WTC11 (cell line): ENCODE measurements at regions not wholly inside any gene's neighbourhood (a gene's known extent, or its start where the extent isn't known, plus 50 kb on each side); places are given as distances from the start of the nearest gene placed in this dataset.

Experiments
- CBFB ChIP-seq: sonication (generic); formaldehyde crosslinking; IDR thresholded peaks from 2 replicates; pipeline ENCODE4 v1.8.1; 2022; ENCODE audit warnings: mild to moderate bottlenecking, low read depth, missing genetic modification reagents
- E2F5 ChIP-seq: sonication (generic); formaldehyde crosslinking; IDR thresholded peaks from 2 replicates; pipeline ENCODE4 v1.8.1; 2022; ENCODE audit warnings: mild to moderate bottlenecking, moderate library complexity, missing genetic modification reagents
- ESRRA ChIP-seq: sonication (generic); formaldehyde crosslinking; IDR thresholded peaks from 2 replicates; pipeline ENCODE4 v1.8.1; 2022; ENCODE audit warnings: mild to moderate bottlenecking, missing genetic modification reagents, borderline replicate concordance
- FOXK1 ChIP-seq: sonication (generic); formaldehyde crosslinking; IDR thresholded peaks from 2 replicates; pipeline ENCODE4 v1.8.0; 2022; ENCODE audit warnings: mild to moderate bottlenecking, moderate library complexity, missing genetic modification reagents
- GABPB1 ChIP-seq: sonication (generic); formaldehyde crosslinking; IDR thresholded peaks from 2 replicates; pipeline ENCODE4 v1.8.1; 2023; ENCODE audit warnings: mild to moderate bottlenecking, missing genetic modification reagents
- MXD4 ChIP-seq: fragments of 250-450 bp; sonication (Bioruptor Pico); IDR thresholded peaks from 2 replicates; pipeline ENCODE4 v1.8.0; 2021; ENCODE audit warnings: mild to moderate bottlenecking, moderate library complexity, borderline replicate concordance
- NR3C1 ChIP-seq: sonication (generic); formaldehyde crosslinking; conservative IDR thresholded peaks from 2 replicates; pipeline ENCODE4 v1.8.1; 2023; ENCODE audit warnings: low read depth, mild to moderate bottlenecking, missing genetic modification reagents
- RORB ChIP-seq: fragments of 250-450 bp; sonication (Bioruptor Pico); IDR thresholded peaks from 2 replicates; pipeline ENCODE4 v1.9.0; 2021; ENCODE audit warnings: mild to moderate bottlenecking
- TCF7 ChIP-seq: sonication (generic); formaldehyde crosslinking; IDR thresholded peaks from 2 replicates; pipeline ENCODE4 v1.8.0; 2022; ENCODE audit warnings: mild to moderate bottlenecking, low read depth, missing genetic modification reagents, moderate library complexity
- ZNF232 ChIP-seq: sonication (generic); formaldehyde crosslinking; IDR thresholded peaks from 2 replicates; pipeline ENCODE4 v1.8.0; 2022; ENCODE audit warnings: mild to moderate bottlenecking, missing genetic modification reagents
- ZNF263 ChIP-seq: sonication (generic); formaldehyde crosslinking; IDR thresholded peaks from 2 replicates; pipeline ENCODE4 v1.8.1; 2022; ENCODE audit warnings: low read depth, mild to moderate bottlenecking, moderate library complexity, missing genetic modification reagents
- TF ChIP-seq, protein P1 (sequence below): sonication (generic); formaldehyde crosslinking; IDR thresholded peaks from 2 replicates; pipeline ENCODE4 v1.8.0; 2023; ENCODE audit warnings: mild to moderate bottlenecking, missing genetic modification reagents
- TF ChIP-seq, protein P2 (sequence below): fragments of 200-600 bp; IDR thresholded peaks from 2 replicates; pipeline ENCODE4 v1.8.0; 2022; ENCODE audit warnings: antibody characterized with exemption
- TF ChIP-seq, protein P3 (sequence below): sonication (generic); formaldehyde crosslinking; IDR thresholded peaks from 2 replicates; pipeline ENCODE4 v1.8.1; 2023; ENCODE audit warnings: mild to moderate bottlenecking, missing genetic modification reagents, moderate library complexity

GRCh38 chr1:221272940-221273339 is 393.7 kb downstream of the HLX start:
- TF ChIP-seq, protein P1, sequence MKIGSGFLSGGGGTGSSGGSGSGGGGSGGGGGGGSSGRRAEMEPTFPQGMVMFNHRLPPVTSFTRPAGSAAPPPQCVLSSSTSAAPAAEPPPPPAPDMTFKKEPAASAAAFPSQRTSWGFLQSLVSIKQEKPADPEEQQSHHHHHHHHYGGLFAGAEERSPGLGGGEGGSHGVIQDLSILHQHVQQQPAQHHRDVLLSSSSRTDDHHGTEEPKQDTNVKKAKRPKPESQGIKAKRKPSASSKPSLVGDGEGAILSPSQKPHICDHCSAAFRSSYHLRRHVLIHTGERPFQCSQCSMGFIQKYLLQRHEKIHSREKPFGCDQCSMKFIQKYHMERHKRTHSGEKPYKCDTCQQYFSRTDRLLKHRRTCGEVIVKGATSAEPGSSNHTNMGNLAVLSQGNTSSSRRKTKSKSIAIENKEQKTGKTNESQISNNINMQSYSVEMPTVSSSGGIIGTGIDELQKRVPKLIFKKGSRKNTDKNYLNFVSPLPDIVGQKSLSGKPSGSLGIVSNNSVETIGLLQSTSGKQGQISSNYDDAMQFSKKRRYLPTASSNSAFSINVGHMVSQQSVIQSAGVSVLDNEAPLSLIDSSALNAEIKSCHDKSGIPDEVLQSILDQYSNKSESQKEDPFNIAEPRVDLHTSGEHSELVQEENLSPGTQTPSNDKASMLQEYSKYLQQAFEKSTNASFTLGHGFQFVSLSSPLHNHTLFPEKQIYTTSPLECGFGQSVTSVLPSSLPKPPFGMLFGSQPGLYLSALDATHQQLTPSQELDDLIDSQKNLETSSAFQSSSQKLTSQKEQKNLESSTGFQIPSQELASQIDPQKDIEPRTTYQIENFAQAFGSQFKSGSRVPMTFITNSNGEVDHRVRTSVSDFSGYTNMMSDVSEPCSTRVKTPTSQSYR (CRISPR knock-in tag), result no peak
- no peak for TF ChIP-seq TCF7 (CRISPR knock-in tag)
- no peak for TF ChIP-seq MXD4 (CRISPR knock-in tag)
- TF ChIP-seq ZNF263 (CRISPR knock-in tag), result no peak
- no peak for TF ChIP-seq ZNF232 (CRISPR knock-in tag)
- no peak for TF ChIP-seq NR3C1 (CRISPR knock-in tag)
- TF ChIP-seq, protein P2, sequence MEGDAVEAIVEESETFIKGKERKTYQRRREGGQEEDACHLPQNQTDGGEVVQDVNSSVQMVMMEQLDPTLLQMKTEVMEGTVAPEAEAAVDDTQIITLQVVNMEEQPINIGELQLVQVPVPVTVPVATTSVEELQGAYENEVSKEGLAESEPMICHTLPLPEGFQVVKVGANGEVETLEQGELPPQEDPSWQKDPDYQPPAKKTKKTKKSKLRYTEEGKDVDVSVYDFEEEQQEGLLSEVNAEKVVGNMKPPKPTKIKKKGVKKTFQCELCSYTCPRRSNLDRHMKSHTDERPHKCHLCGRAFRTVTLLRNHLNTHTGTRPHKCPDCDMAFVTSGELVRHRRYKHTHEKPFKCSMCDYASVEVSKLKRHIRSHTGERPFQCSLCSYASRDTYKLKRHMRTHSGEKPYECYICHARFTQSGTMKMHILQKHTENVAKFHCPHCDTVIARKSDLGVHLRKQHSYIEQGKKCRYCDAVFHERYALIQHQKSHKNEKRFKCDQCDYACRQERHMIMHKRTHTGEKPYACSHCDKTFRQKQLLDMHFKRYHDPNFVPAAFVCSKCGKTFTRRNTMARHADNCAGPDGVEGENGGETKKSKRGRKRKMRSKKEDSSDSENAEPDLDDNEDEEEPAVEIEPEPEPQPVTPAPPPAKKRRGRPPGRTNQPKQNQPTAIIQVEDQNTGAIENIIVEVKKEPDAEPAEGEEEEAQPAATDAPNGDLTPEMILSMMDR, result no peak
- TF ChIP-seq CBFB, result no peak
- TF ChIP-seq GABPB1, result no peak
- no peak for TF ChIP-seq ESRRA (CRISPR knock-in tag)
- no peak for TF ChIP-seq E2F5 (CRISPR knock-in tag)
- TF ChIP-seq RORB, result no peak
- TF ChIP-seq FOXK1, result no peak
- TF ChIP-seq, protein P3, sequence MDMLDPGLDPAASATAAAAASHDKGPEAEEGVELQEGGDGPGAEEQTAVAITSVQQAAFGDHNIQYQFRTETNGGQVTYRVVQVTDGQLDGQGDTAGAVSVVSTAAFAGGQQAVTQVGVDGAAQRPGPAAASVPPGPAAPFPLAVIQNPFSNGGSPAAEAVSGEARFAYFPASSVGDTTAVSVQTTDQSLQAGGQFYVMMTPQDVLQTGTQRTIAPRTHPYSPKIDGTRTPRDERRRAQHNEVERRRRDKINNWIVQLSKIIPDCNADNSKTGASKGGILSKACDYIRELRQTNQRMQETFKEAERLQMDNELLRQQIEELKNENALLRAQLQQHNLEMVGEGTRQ (CRISPR knock-in tag), result no peak
